ENCODE measurements at regions not wholly inside any gene's neighbourhood (a gene's known extent, or its start where the extent isn't known, plus 50 kb on each side); places are given as distances from the start of the nearest gene placed in this dataset.

GRCh38 chr2:238969857-238970256 is 122.0 kb downstream of the TWIST2 start:
- DNase-seq: no peak
- Histone ChIP-seq H3K79me2 (ENCODE audit: insufficient read depth) (no peaks in the 10 kb centered on the region), H2AFZ (no peak overlapping the region), H3K9me3 (ENCODE audit: low read depth) (no peaks in the 10 kb centered on the region), H3K36me3 (ENCODE audit: low read depth) (no peaks in the 10 kb centered on the region), H3K9me2 (ENCODE audit: insufficient read depth) (no peaks in the 10 kb centered on the region), H3K9ac (no peak overlapping the region), H3K27me3 (replicated peaks; ENCODE audit: insufficient read depth) (no peaks in the 10 kb centered on the region), H3F3A (ENCODE audit: insufficient read depth) (peaks cover 17% of the 10 kb centered on the region), H3K4me3 (no peak overlapping the region), H3K27ac (no peak overlapping the region), H3K4me1 (ENCODE audit: insufficient read depth) (peaks cover 23% of the 10 kb centered on the region), H4K20me1 (ENCODE audit: insufficient read depth) (no peaks in the 10 kb centered on the region), H3K4me2 (ENCODE audit: unreplicated experiment) (no peak overlapping the region)
- TF ChIP-seq EZH2phosphoT487 (IDR thresholded peaks at IDR 0.05; ENCODE audit: insufficient read depth, low read depth): no peak
- in situ Hi-C loops (cut with MboI): no loop called here
- 75 to 79% methylated on average over 4 of the region's 4 CpGs for WGBS, 2 experiments (ENCODE audit: low coverage in 1 of 2, low lambda C conversion rate in 2 of 2, missing lambda C conversion rate in 2 of 2)

GRCh38 chr2:238970553-238971081 is 122.7 kb downstream of the TWIST2 start:
- 45 to 50% methylated on average over 9 of the region's 9 CpGs for WGBS, 2 experiments (ENCODE audit: low coverage in 1 of 2, low lambda C conversion rate in 2 of 2, missing lambda C conversion rate in 2 of 2)

GRCh38 chr2:238971318-238972145 is 123.6 kb downstream of the TWIST2 start:
- in situ Hi-C loops (cut with MboI): no loop called here
- Histone ChIP-seq H3K27ac (no peak overlapping the region), H3F3A (ENCODE audit: insufficient read depth) (peaks cover 27% of the 10 kb centered on the region), H3K36me3 (ENCODE audit: low read depth) (no peaks in the 10 kb centered on the region), H2AFZ (no peak overlapping the region), H3K4me1 (ENCODE audit: insufficient read depth) (peaks cover 27% of the 10 kb centered on the region), H3K79me2 (ENCODE audit: insufficient read depth) (no peaks in the 10 kb centered on the region), H3K27me3 (replicated peaks; ENCODE audit: insufficient read depth) (no peaks in the 10 kb centered on the region), H3K4me2 (ENCODE audit: unreplicated experiment) (no peak overlapping the region), H3K9ac (no peak overlapping the region), H3K9me3 (ENCODE audit: low read depth) (no peaks in the 10 kb centered on the region), H3K4me3 (no peak overlapping the region), H4K20me1 (ENCODE audit: insufficient read depth) (no peaks in the 10 kb centered on the region), H3K9me2 (ENCODE audit: insufficient read depth) (no peaks in the 10 kb centered on the region)
- WGBS, 2 experiments (ENCODE audit: low coverage in 1 of 2, low lambda C conversion rate in 2 of 2, missing lambda C conversion rate in 2 of 2): 90 to 92% methylated on average over 9 of the region's 9 CpGs
- no peak for TF ChIP-seq EZH2phosphoT487 (IDR thresholded peaks at IDR 0.05; ENCODE audit: insufficient read depth, low read depth)
- TF ChIP-seq EZH2 (IDR thresholded peaks at IDR 0.05; ENCODE audit: insufficient read depth, poor library complexity, severe bottlenecking): no peak
- no peak for DNase-seq

More at GRCh38 chr2:238970553-238971081, 122.7 kb downstream of the TWIST2 start:
- H3K36me3 ChIP-seq (ENCODE audit: low read depth): no peaks in the 10 kb centered on the region
- H3F3A ChIP-seq (ENCODE audit: insufficient read depth): peaks cover 24% of the 10 kb centered on the region
- H3K27me3 ChIP-seq (replicated peaks; ENCODE audit: insufficient read depth): no peaks in the 10 kb centered on the region
- no peaks in the 10 kb centered on the region for H4K20me1 ChIP-seq (ENCODE audit: insufficient read depth)
- no peak overlapping the region for H3K9ac ChIP-seq
- no peak overlapping the region for H3K27ac ChIP-seq
- no peaks in the 10 kb centered on the region for H3K9me3 ChIP-seq (ENCODE audit: low read depth)
- no peak overlapping the region for H2AFZ ChIP-seq
- H3K4me1 ChIP-seq (ENCODE audit: insufficient read depth): peaks cover 27% of the 10 kb centered on the region
- no peaks in the 10 kb centered on the region for H3K9me2 ChIP-seq (ENCODE audit: insufficient read depth)
- in situ Hi-C loops (cut with MboI): no loop called here
- TF ChIP-seq EZH2phosphoT487 (IDR thresholded peaks at IDR 0.05; ENCODE audit: insufficient read depth, low read depth) (no peak), EZH2 (IDR thresholded peaks at IDR 0.05; ENCODE audit: insufficient read depth, poor library complexity, severe bottlenecking) (no peak)
- no peak overlapping the region for H3K4me2 ChIP-seq (ENCODE audit: unreplicated experiment)
- no peak overlapping the region for H3K4me3 ChIP-seq
- DNase-seq: peak; percentile 72
- no peaks in the 10 kb centered on the region for H3K79me2 ChIP-seq (ENCODE audit: insufficient read depth)

- Histone ChIP-seq H3K4me2 (ENCODE audit: unreplicated experiment) (no peak overlapping the region), H3K36me3 (ENCODE audit: low read depth) (no peaks in the 10 kb centered on the region), H3K27ac (no peak overlapping the region), H2AFZ (no peak overlapping the region), H3K4me1 (ENCODE audit: insufficient read depth) (peaks cover 27% of the 10 kb centered on the region), H3K79me2 (ENCODE audit: insufficient read depth) (no peaks in the 10 kb centered on the region), H3K9me2 (ENCODE audit: insufficient read depth) (no peaks in the 10 kb centered on the region), H3F3A (ENCODE audit: insufficient read depth) (peaks cover 27% of the 10 kb centered on the region), H3K9ac (no peak overlapping the region), H3K4me3 (no peak overlapping the region), H3K27me3 (replicated peaks; ENCODE audit: insufficient read depth) (no peaks in the 10 kb centered on the region), H4K20me1 (ENCODE audit: insufficient read depth) (no peaks in the 10 kb centered on the region), H3K9me3 (ENCODE audit: low read depth) (no peaks in the 10 kb centered on the region)
- TF ChIP-seq EZH2 (IDR thresholded peaks at IDR 0.05; ENCODE audit: insufficient read depth, poor library complexity, severe bottlenecking) (no peak), EZH2phosphoT487 (IDR thresholded peaks at IDR 0.05; ENCODE audit: insufficient read depth, low read depth) (no peak)
- no peak for DNase-seq
- 91 to 95% methylated on average over 6 of the region's 6 CpGs for WGBS, 2 experiments (ENCODE audit: low coverage in 1 of 2, low lambda C conversion rate in 2 of 2, missing lambda C conversion rate in 2 of 2)
- in situ Hi-C loops (cut with MboI): no loop called here
Measured at GRCh38 chr2:238972146-238972445, 124.2 kb downstream of the TWIST2 start.
